Activated CD4-positive, alpha-beta memory T cell treated with anti-CD3 and anti-CD28 coated beads for 36 hours (primary cell): ENCODE measurements at regions not wholly inside any gene's neighbourhood (a gene's known extent, or its start where the extent isn't known, plus 50 kb on each side); places are given as distances from the start of the nearest gene placed in this dataset.

Source experiments
- CTCF ChIA-PET: fragments of 350-600 bp; sonication (Branson Sonifier 250); formaldehyde crosslinking; loops from one replicate; lab custom pipeline; 2021; ENCODE audit warnings: antibody characterized with exemption, inconsistent platforms; lab: Charles Lee
- POLR2A ChIA-PET: fragments of 350-600 bp; sonication (Branson Sonifier 250); formaldehyde crosslinking; loops from one replicate; lab custom pipeline; 2021; ENCODE audit warnings: antibody characterized with exemption; lab: Charles Lee
- DNase-seq: peaks from one replicate; pipeline ENCODE4 v3.0.0-alpha.2; 2020
- H3K27ac Mint-ChIP-seq: one replicate; pipeline ENCODE4 v1.8.0; 2021; ENCODE audit warnings: mixed read lengths
- H3K27me3 Mint-ChIP-seq: one replicate; pipeline ENCODE4 v1.8.0; 2021; ENCODE audit warnings: mixed read lengths
- H3K36me3 Mint-ChIP-seq: one replicate; pipeline ENCODE4 v1.8.0; 2021; ENCODE audit warnings: mixed read lengths
- H3K4me1 Mint-ChIP-seq: one replicate; pipeline ENCODE4 v1.8.0; 2021; ENCODE audit warnings: low read depth, mixed read lengths
- H3K4me3 Mint-ChIP-seq: one replicate; pipeline ENCODE4 v1.8.0; 2021; ENCODE audit warnings: mild to moderate bottlenecking, mixed read lengths
- H3K9me3 Mint-ChIP-seq: one replicate; pipeline ENCODE4 v1.8.0; 2021; ENCODE audit warnings: mixed read lengths
- intact Hi-C: fragments of 100-400 bp; cut with micrococcal nuclease; formaldehyde crosslinking; loops from one replicate; pipeline ENCODE4 v1.15.1; 2023

DNA sequence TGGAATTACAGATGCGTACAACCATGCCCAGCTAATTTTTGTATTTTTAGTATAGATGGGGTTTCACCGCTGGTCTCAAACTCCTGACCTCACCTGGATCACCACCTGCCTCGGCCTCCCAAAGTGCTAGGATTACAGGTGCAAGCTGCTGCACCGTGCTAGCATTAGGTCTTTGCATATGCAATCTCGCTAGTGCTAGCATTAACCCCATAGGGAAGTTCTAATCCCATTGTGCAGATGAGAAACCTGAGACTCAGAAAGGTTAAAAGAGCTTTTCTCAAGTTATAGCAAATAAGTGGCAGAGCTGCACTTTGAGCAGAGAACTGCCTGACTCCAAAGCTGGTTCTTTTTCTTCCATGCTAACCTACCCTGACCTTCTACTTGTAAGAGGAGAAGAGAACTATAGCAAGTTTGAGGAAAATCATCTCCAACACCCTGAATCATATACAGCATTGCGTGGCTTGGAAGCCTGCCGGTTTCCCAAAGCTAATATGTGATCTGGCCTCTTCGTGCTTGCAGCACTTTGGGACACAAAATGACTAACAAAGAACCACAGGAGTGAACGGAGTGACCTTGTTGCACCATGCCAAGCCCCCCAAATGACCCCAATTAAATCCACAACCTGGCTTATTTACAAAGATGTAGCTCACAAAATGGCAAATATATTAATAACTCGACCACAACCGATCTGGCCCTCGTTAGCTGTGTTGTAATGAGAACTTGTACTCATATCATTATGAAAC, 185.1 kb downstream of the TM2D1 start:
- peaks cover under 1% of the 10 kb centered on the region for H3K4me1 Mint-ChIP-seq
- no peak overlapping the region for H3K27ac Mint-ChIP-seq
- ChIA-PET POLR2A (no interaction called here), CTCF (interaction anchor here (0.9 kb wide), 1 partner anchor 49 kb away, joined by 3 read pairs; no protein-coding TSS in a partner anchor)
- intact Hi-C loops = no loop called here
- H3K4me3 Mint-ChIP-seq = no peak overlapping the region
- peaks cover 6% of the 10 kb centered on the region for H3K9me3 Mint-ChIP-seq
- DNase-seq = no peak
- H3K36me3 Mint-ChIP-seq = no peaks in the 10 kb centered on the region
- peaks cover 4% of the 10 kb centered on the region for H3K27me3 Mint-ChIP-seq

GRCh38 chr1:61538228-61538627, 186.7 kb downstream of the TM2D1 start:
- Mint-ChIP-seq H3K9me3 (peaks cover 4% of the 10 kb centered on the region), H3K4me1 (no peaks in the 10 kb centered on the region), H3K4me3 (no peak overlapping the region), H3K36me3 (no peaks in the 10 kb centered on the region), H3K27ac (no peak overlapping the region), H3K27me3 (peaks cover 2% of the 10 kb centered on the region)
- no peak for DNase-seq
- POLR2A ChIA-PET = no interaction called here
- CTCF ChIA-PET = no interaction called here
- intact Hi-C loops = no loop called here

- Mint-ChIP-seq H3K36me3 (no peaks in the 10 kb centered on the region), H3K4me3 (no peak overlapping the region), H3K27ac (no peak overlapping the region), H3K27me3 (peaks cover 2% of the 10 kb centered on the region), H3K4me1 (no peaks in the 10 kb centered on the region), H3K9me3 (no peaks in the 10 kb centered on the region)
- ChIA-PET POLR2A (no interaction called here), CTCF (no interaction called here)
- intact Hi-C loops = no loop called here
- no peak for DNase-seq
These were observed 188.5 kb downstream of the TM2D1 start for GRCh38 chr1:61536174-61537108.

- POLR2A ChIA-PET = no interaction called here
- Mint-ChIP-seq H3K36me3 (no peaks in the 10 kb centered on the region), H3K9me3 (no peaks in the 10 kb centered on the region), H3K4me1 (no peaks in the 10 kb centered on the region), H3K4me3 (no peak overlapping the region), H3K27ac (no peak overlapping the region), H3K27me3 (no peaks in the 10 kb centered on the region)
- intact Hi-C loops = no loop called here
- no peak for DNase-seq
- CTCF ChIA-PET = no interaction called here
These were observed 190.1 kb downstream of the TM2D1 start for GRCh38 chr1:61534847-61535246.

DNA sequence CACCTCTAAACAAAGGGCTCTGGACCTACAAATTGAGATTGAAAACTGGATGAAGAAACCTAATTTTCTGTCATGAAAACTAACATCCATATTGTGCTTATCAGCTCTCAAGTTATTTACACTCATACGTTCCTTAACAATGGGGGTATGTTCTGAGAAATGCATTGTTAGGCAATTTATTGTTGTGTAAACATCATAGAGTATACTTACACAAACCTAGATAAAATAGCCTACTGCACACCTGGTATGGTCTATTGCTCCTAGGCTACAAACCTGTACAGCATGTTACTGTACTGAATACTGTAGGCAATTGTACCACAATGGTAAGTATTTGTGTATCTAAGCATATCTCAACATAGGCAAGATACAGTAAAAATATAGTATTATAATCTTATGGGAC, 191.4 kb downstream of the TM2D1 start:
- Mint-ChIP-seq H3K27ac (no peak overlapping the region), H3K9me3 (no peaks in the 10 kb centered on the region), H3K27me3 (no peaks in the 10 kb centered on the region), H3K4me1 (no peaks in the 10 kb centered on the region), H3K36me3 (no peaks in the 10 kb centered on the region), H3K4me3 (no peak overlapping the region)
- DNase-seq = no peak
- intact Hi-C loops = no loop called here
- ChIA-PET CTCF (no interaction called here), POLR2A (no interaction called here)

DNA sequence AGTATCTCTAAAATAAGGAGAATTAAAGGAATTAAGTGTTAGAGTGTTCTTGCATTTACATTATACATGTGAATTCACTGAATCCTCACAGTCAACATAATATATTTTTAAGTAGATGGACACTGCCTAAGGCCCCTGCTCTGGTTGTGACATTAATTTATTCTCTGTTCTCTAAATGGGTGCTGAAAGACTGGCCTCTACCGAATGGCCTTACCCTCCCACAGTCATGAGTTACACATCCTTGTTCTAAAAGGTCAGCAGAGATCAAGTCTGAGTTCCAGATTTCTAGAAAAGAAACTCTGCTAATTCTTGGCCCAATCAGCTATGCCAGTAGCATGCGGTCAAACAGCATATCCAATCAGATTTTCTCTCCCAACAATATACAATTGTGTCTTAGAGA, 193.2 kb downstream of the TM2D1 start:
- H3K4me1 Mint-ChIP-seq = no peaks in the 10 kb centered on the region
- H3K9me3 Mint-ChIP-seq = no peaks in the 10 kb centered on the region
- no peak for DNase-seq
- no peak overlapping the region for H3K27ac Mint-ChIP-seq
- POLR2A ChIA-PET = no interaction called here
- peaks cover 1% of the 10 kb centered on the region for H3K27me3 Mint-ChIP-seq
- H3K4me3 Mint-ChIP-seq = no peak overlapping the region
- intact Hi-C loops = no loop called here
- no peaks in the 10 kb centered on the region for H3K36me3 Mint-ChIP-seq
- CTCF ChIA-PET = no interaction called here

- no peak for DNase-seq
- H3K27me3 Mint-ChIP-seq = peaks cover 4% of the 10 kb centered on the region
- H3K4me1 Mint-ChIP-seq = no peaks in the 10 kb centered on the region
- H3K27ac Mint-ChIP-seq = no peak overlapping the region
- no peaks in the 10 kb centered on the region for H3K36me3 Mint-ChIP-seq
- no peaks in the 10 kb centered on the region for H3K9me3 Mint-ChIP-seq
- POLR2A ChIA-PET = no interaction called here
- intact Hi-C loops = no loop called here
- CTCF ChIA-PET = no interaction called here
- no peak overlapping the region for H3K4me3 Mint-ChIP-seq
These were observed 200.9 kb downstream of the TM2D1 start for GRCh38 chr1:61523893-61524605.

DNA sequence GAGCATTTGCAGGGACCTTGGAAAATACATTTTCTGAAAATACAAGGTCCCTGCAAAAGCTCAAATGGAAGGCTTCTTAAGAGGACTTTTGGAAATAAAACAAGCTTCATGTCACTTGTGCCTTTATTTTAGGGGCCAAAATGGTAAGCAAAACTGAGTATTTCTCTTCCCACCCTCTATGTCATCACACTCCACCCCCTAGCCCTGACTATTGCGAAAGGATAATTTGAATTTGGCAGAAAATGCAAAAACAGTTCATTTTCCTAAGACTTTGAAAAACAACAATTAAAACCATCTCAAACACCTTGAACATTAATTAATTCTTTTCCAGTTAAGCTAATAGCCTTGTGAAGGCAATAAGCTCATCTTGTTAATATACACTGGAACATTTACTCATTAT, 201.7 kb downstream of the TM2D1 start:
- POLR2A ChIA-PET = no interaction called here
- no peak overlapping the region for H3K27ac Mint-ChIP-seq
- H3K36me3 Mint-ChIP-seq = no peaks in the 10 kb centered on the region
- intact Hi-C loops = no loop called here
- no peak overlapping the region for H3K4me3 Mint-ChIP-seq
- H3K4me1 Mint-ChIP-seq = no peaks in the 10 kb centered on the region
- H3K9me3 Mint-ChIP-seq = no peaks in the 10 kb centered on the region
- H3K27me3 Mint-ChIP-seq = peaks cover 4% of the 10 kb centered on the region
- no peak for DNase-seq
- CTCF ChIA-PET = no interaction called here

- ChIA-PET CTCF (no interaction called here), POLR2A (no interaction called here)
- intact Hi-C loops = no loop called here
- no peaks in the 10 kb centered on the region for H3K4me1 Mint-ChIP-seq
- no peak overlapping the region for H3K27ac Mint-ChIP-seq
- no peak for DNase-seq
- no peaks in the 10 kb centered on the region for H3K9me3 Mint-ChIP-seq
- H3K36me3 Mint-ChIP-seq = no peaks in the 10 kb centered on the region
- no peak overlapping the region for H3K4me3 Mint-ChIP-seq
- no peaks in the 10 kb centered on the region for H3K27me3 Mint-ChIP-seq
These were observed 204.5 kb downstream of the TM2D1 start for GRCh38 chr1:61520401-61520800.

- no peaks in the 10 kb centered on the region for H3K9me3 Mint-ChIP-seq
- DNase-seq = no peak
- ChIA-PET POLR2A (no interaction called here), CTCF (no interaction called here)
- no peaks in the 10 kb centered on the region for H3K36me3 Mint-ChIP-seq
- no peaks in the 10 kb centered on the region for H3K27me3 Mint-ChIP-seq
- no peak overlapping the region for H3K27ac Mint-ChIP-seq
- H3K4me3 Mint-ChIP-seq = no peak overlapping the region
- intact Hi-C loops = no loop called here
- no peaks in the 10 kb centered on the region for H3K4me1 Mint-ChIP-seq
These were observed 205.3 kb downstream of the TM2D1 start for GRCh38 chr1:61519631-61520030.

DNA sequence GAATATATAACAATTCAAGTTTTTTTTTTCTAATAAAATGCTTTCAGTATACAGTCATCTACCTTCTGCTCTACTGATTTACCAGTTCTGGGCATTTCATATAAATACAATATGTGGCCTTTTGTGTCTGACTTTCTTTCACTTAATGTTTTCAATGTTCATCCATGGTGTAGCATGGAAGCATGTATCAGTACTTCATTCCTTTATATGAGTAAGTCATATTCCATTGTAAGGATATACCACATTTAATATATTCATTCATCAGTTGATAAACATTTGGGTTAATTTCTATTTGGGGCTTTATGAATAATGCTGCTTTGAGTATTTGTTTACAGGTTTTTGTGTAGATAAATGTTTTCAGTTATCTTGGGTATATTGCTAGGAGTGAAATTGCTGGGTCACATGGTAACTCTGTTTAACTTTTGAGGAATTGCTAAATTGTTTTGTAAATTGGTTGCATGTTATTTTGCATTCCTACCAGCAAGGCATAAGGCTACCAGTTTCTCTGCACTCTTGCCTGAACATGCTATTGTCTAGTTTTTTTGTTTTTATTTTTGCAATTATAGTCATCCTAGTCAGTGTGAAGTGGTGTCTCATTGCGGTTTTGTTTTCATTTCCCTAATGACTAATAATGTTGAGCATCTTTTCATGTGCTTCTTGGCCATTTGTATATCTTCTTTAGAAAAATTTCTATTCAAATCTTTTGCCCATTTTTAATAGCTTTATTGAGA, 206.1 kb downstream of the TM2D1 start:
- no peak for DNase-seq
- CTCF ChIA-PET = no interaction called here
- Mint-ChIP-seq H3K9me3 (no peaks in the 10 kb centered on the region), H3K27ac (no peak overlapping the region), H3K4me1 (no peaks in the 10 kb centered on the region), H3K36me3 (no peaks in the 10 kb centered on the region), H3K4me3 (no peak overlapping the region), H3K27me3 (no peaks in the 10 kb centered on the region)
- intact Hi-C loops = no loop called here
- POLR2A ChIA-PET = no interaction called here

DNA sequence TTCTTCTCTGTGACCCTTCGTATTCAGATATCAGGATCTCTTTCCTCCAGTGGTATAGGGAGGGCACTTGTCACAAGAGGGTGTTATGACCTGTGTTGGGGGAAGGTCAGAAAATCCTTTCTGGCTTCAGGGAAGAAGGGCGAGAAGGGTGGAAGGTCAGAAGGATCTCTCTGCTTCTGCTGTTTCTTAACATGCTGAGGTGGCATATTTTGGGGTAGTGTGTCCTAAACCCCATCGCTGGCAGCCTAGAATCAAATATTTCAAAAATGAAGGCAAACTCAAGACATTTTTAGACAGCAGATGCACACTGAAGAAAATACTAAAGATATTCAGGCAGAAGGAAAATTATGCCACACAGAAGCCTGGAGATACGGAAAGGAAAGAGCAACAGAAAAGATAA, 207.6 kb downstream of the TM2D1 start:
- H3K36me3 Mint-ChIP-seq = no peaks in the 10 kb centered on the region
- intact Hi-C loops = no loop called here
- DNase-seq = no peak
- no peak overlapping the region for H3K4me3 Mint-ChIP-seq
- ChIA-PET CTCF (no interaction called here), POLR2A (no interaction called here)
- H3K27me3 Mint-ChIP-seq = peaks cover 2% of the 10 kb centered on the region
- no peaks in the 10 kb centered on the region for H3K4me1 Mint-ChIP-seq
- H3K9me3 Mint-ChIP-seq = no peaks in the 10 kb centered on the region
- H3K27ac Mint-ChIP-seq = no peak overlapping the region
